ENCODE measurements at regions not wholly inside any gene's neighbourhood (a gene's known extent, or its start where the extent isn't known, plus 50 kb on each side); places are given as distances from the start of the nearest gene placed in this dataset.

GRCh38 chr4:27947302-27947701 lies 1086.7 kb downstream of the STIM2 start:
- WGBS (ENCODE audit: low lambda C conversion rate), result 0% methylated on average over 2 of the region's 2 CpGs
- no peaks in the 10 kb centered on the region for H3K36me3 ChIP-seq (replicated peaks in 1 of 2; ENCODE audit: control insufficient read depth in 1 of 2, insufficient read depth in 2 of 2, low read length in 1 of 2)
- H3K4me1 ChIP-seq (ENCODE audit: control insufficient read depth in 1 of 2, insufficient read depth in 2 of 2, low read depth in 1 of 2, low read length in 1 of 2), result no peaks in the 10 kb centered on the region
- H3K4me2 ChIP-seq, result no peak overlapping the region
- TF ChIP-seq TAF1 (IDR thresholded peaks at IDR 0.05; ENCODE audit: borderline replicate concordance, low read depth, low read length) (no peak), RCOR1 (IDR thresholded peaks at IDR 0.05; ENCODE audit: low read length) (no peak), CHD2 (IDR thresholded peaks at IDR 0.05; ENCODE audit: low read length, partially characterized antibody) (no peak), RXRA (IDR thresholded peaks at IDR 0.05; ENCODE audit: borderline replicate concordance, low read depth) (no peak), RAD21 (IDR thresholded peaks at IDR 0.05; ENCODE audit: low read length) (no peak), NFIC (IDR thresholded peaks at IDR 0.05; ENCODE audit: borderline replicate concordance) (no peak), GABPA (IDR thresholded peaks at IDR 0.05; ENCODE audit: low read depth) (no peak), RFX5 (IDR thresholded peaks at IDR 0.05; ENCODE audit: low read length) (no peak), POLR2AphosphoS5 (IDR thresholded peaks at IDR 0.05; ENCODE audit: low read depth, low read length) (no peak), EZH2phosphoT487 (IDR thresholded peaks at IDR 0.05; ENCODE audit: borderline replicate concordance, low read depth) (no peak), SMC3 (IDR thresholded peaks at IDR 0.05; ENCODE audit: low read depth, low read length) (no peak), FOSL2 (IDR thresholded peaks at IDR 0.05; ENCODE audit: borderline replicate concordance, low read depth) (no peak)
- H3F3A ChIP-seq (replicated peaks; ENCODE audit: insufficient read depth), result no peaks in the 10 kb centered on the region
- H3K9me3 ChIP-seq, result no peaks in the 10 kb centered on the region
- DNase-seq, result no peak
- H3K27ac ChIP-seq (ENCODE audit: low read depth in 2 of 2, low read length in 1 of 2), result no peak overlapping the region
- no peaks in the 10 kb centered on the region for H3K27me3 ChIP-seq (ENCODE audit: insufficient read depth)
- no peak overlapping the region for H2AFZ ChIP-seq (ENCODE audit: low read depth)
- H4K20me1 ChIP-seq (ENCODE audit: insufficient read depth), result no peaks in the 10 kb centered on the region
- no peak overlapping the region for H3K9ac ChIP-seq
- H3K9me2 ChIP-seq, result no peaks in the 10 kb centered on the region
- H3K4me3 ChIP-seq (ENCODE audit: low read depth in 2 of 2, low read length in 1 of 2), result no peak overlapping the region
- POLR2A ChIA-PET, result no interaction called here
- CTCF ChIA-PET, result no interaction called here
- no peaks in the 10 kb centered on the region for H3K79me2 ChIP-seq (ENCODE audit: insufficient read depth)

GRCh38 chr4:27964095-27964494 lies 1103.5 kb downstream of the STIM2 start:
- no peak overlapping the region for H3K9ac ChIP-seq
- no peaks in the 10 kb centered on the region for H3K4me1 ChIP-seq (ENCODE audit: control insufficient read depth in 1 of 2, insufficient read depth in 2 of 2, low read depth in 1 of 2, low read length in 1 of 2)
- no peaks in the 10 kb centered on the region for H3K27me3 ChIP-seq (ENCODE audit: insufficient read depth)
- CTCF ChIA-PET, result no interaction called here
- TF ChIP-seq FOSL2 (IDR thresholded peaks at IDR 0.05; ENCODE audit: borderline replicate concordance, low read depth), result no peak
- DNase-seq, result no peak
- no peaks in the 10 kb centered on the region for H3K79me2 ChIP-seq (ENCODE audit: insufficient read depth)
- H3K9me3 ChIP-seq, result no peaks in the 10 kb centered on the region
- no peaks in the 10 kb centered on the region for H3K36me3 ChIP-seq (replicated peaks in 1 of 2; ENCODE audit: control insufficient read depth in 1 of 2, insufficient read depth in 2 of 2, low read length in 1 of 2)
- H4K20me1 ChIP-seq (ENCODE audit: insufficient read depth), result no peaks in the 10 kb centered on the region
- no peak overlapping the region for H3K4me2 ChIP-seq
- no peak overlapping the region for H3K4me3 ChIP-seq (ENCODE audit: low read depth in 2 of 2, low read length in 1 of 2)
- H3F3A ChIP-seq (replicated peaks; ENCODE audit: insufficient read depth), result no peaks in the 10 kb centered on the region
- H2AFZ ChIP-seq (ENCODE audit: low read depth), result no peak overlapping the region
- POLR2A ChIA-PET, result no interaction called here
- no peaks in the 10 kb centered on the region for H3K9me2 ChIP-seq
- H3K27ac ChIP-seq (ENCODE audit: low read depth in 2 of 2, low read length in 1 of 2), result no peak overlapping the region

GRCh38 chr4:27966664-27967063 lies 1106.0 kb downstream of the STIM2 start:
- DNase-seq, result no peak
- 0% methylated on average over 3 of the region's 3 CpGs for WGBS (ENCODE audit: low lambda C conversion rate)
- no peaks in the 10 kb centered on the region for H4K20me1 ChIP-seq (ENCODE audit: insufficient read depth)
- no peak overlapping the region for H3K4me2 ChIP-seq
- H3K27me3 ChIP-seq (ENCODE audit: insufficient read depth), result no peaks in the 10 kb centered on the region
- no peak overlapping the region for H3K27ac ChIP-seq (ENCODE audit: low read depth in 2 of 2, low read length in 1 of 2)
- ChIA-PET POLR2A (no interaction called here), CTCF (no interaction called here)
- no peaks in the 10 kb centered on the region for H3K79me2 ChIP-seq (ENCODE audit: insufficient read depth)
- no peaks in the 10 kb centered on the region for H3F3A ChIP-seq (replicated peaks; ENCODE audit: insufficient read depth)
- no peak overlapping the region for H3K4me3 ChIP-seq (ENCODE audit: low read depth in 2 of 2, low read length in 1 of 2)
- H3K9ac ChIP-seq, result no peak overlapping the region
- no peaks in the 10 kb centered on the region for H3K36me3 ChIP-seq (replicated peaks in 1 of 2; ENCODE audit: control insufficient read depth in 1 of 2, insufficient read depth in 2 of 2, low read length in 1 of 2)
- no peaks in the 10 kb centered on the region for H3K9me3 ChIP-seq
- H3K9me2 ChIP-seq, result no peaks in the 10 kb centered on the region
- no peak overlapping the region for H2AFZ ChIP-seq (ENCODE audit: low read depth)
- no peaks in the 10 kb centered on the region for H3K4me1 ChIP-seq (ENCODE audit: control insufficient read depth in 1 of 2, insufficient read depth in 2 of 2, low read depth in 1 of 2, low read length in 1 of 2)
- no peak for TF ChIP-seq CHD2 (IDR thresholded peaks at IDR 0.05; ENCODE audit: low read length, partially characterized antibody)
- TF ChIP-seq MAX (IDR thresholded peaks at IDR 0.05; ENCODE audit: low read depth), result no peak
- TF ChIP-seq POLR2AphosphoS5 (IDR thresholded peaks at IDR 0.05; ENCODE audit: low read depth, low read length), result no peak
- no peak for TF ChIP-seq YY1 (IDR thresholded peaks at IDR 0.05; ENCODE audit: low read depth)
- no peak for TF ChIP-seq FOSL2 (IDR thresholded peaks at IDR 0.05; ENCODE audit: borderline replicate concordance, low read depth)
- TF ChIP-seq TCF12 (IDR thresholded peaks at IDR 0.05), result no peak
- TF ChIP-seq TAF1 (IDR thresholded peaks at IDR 0.05; ENCODE audit: borderline replicate concordance, low read depth, low read length), result no peak
- TF ChIP-seq RXRA (IDR thresholded peaks at IDR 0.05; ENCODE audit: borderline replicate concordance, low read depth), result no peak
- TF ChIP-seq IRF3 (IDR thresholded peaks at IDR 0.05; ENCODE audit: low read depth, low read length), result no peak
- TF ChIP-seq RFX5 (IDR thresholded peaks at IDR 0.05; ENCODE audit: low read length), result no peak
- no peak for TF ChIP-seq FOXJ3 (CRISPR knock-in tag; IDR thresholded peaks at IDR 0.05)
- no peak for TF ChIP-seq GABPA (IDR thresholded peaks at IDR 0.05; ENCODE audit: low read depth)
- no peak for TF ChIP-seq JUND (IDR thresholded peaks at IDR 0.05)
- TF ChIP-seq EZH2phosphoT487 (IDR thresholded peaks at IDR 0.05; ENCODE audit: borderline replicate concordance, low read depth), result no peak
- TF ChIP-seq CTCF (IDR thresholded peaks at IDR 0.05), result no peak
- TF ChIP-seq RAD21 (IDR thresholded peaks at IDR 0.05; ENCODE audit: low read length), result no peak

Data from SK-N-SH (cell line).